ENCODE measurements at regions not wholly inside any gene's neighbourhood (a gene's known extent, or its start where the extent isn't known, plus 50 kb on each side); places are given as distances from the start of the nearest gene placed in this dataset.

- TF ChIP-seq, protein P1, sequence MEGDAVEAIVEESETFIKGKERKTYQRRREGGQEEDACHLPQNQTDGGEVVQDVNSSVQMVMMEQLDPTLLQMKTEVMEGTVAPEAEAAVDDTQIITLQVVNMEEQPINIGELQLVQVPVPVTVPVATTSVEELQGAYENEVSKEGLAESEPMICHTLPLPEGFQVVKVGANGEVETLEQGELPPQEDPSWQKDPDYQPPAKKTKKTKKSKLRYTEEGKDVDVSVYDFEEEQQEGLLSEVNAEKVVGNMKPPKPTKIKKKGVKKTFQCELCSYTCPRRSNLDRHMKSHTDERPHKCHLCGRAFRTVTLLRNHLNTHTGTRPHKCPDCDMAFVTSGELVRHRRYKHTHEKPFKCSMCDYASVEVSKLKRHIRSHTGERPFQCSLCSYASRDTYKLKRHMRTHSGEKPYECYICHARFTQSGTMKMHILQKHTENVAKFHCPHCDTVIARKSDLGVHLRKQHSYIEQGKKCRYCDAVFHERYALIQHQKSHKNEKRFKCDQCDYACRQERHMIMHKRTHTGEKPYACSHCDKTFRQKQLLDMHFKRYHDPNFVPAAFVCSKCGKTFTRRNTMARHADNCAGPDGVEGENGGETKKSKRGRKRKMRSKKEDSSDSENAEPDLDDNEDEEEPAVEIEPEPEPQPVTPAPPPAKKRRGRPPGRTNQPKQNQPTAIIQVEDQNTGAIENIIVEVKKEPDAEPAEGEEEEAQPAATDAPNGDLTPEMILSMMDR (IDR thresholded peaks at IDR 0.05): no peak
- no peak for TF ChIP-seq POLR2A (IDR thresholded peaks at IDR 0.05)
Observed at GRCh38 chr3:152610622-152611021, 224.3 kb upstream of the P2RY1 start.

All from esophagus squamous epithelium (tissue), 4 donors.